Endometrial microvascular endothelial cells (primary cell): ENCODE measurements at regions not wholly inside any gene's neighbourhood (a gene's known extent, or its start where the extent isn't known, plus 50 kb on each side); places are given as distances from the start of the nearest gene placed in this dataset.

Experiments
- in situ Hi-C: cut with HindIII; loops from 2 replicates; pipeline ENCODE4 v1.10.0; 2017; ENCODE audit warnings: low sequenced_read_pairs, low pct_unique_long_range_greater_than_20kb; ENCODE audit errors: inconsistent ontology term

DNA sequence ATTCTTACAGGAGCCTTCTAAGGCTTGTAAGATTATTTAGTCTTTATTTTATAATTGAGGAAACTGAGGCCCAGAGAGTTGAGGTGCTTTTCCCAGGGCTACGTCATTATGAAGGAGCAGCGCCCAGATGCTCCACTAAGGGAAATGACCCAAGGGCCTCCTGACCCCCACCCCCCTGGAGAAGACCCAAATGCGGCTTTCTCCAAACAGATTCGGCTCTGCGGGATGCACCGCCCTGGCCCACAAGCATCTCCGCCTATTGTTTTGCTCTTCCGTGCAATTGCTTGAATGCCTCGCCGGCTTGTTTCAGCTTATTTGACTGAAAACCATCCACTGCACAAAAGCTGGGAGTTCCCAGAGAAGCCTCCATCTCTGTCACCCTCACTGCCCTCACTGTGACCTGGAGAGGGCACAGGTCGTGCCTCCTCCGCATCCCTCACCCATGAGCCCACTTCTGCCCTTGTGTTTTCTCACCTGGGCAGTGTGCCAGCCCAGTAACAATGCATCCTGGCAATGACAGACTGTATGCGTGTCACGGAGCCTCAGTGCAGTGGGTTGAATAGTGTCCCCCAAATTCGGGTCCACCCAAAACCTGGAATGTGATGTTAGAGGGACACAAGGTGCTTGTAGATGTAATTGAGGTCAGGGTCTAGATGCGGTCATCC is 790.2 kb downstream of the TBC1D22A start:
- in situ Hi-C loops: no loop called here

DNA sequence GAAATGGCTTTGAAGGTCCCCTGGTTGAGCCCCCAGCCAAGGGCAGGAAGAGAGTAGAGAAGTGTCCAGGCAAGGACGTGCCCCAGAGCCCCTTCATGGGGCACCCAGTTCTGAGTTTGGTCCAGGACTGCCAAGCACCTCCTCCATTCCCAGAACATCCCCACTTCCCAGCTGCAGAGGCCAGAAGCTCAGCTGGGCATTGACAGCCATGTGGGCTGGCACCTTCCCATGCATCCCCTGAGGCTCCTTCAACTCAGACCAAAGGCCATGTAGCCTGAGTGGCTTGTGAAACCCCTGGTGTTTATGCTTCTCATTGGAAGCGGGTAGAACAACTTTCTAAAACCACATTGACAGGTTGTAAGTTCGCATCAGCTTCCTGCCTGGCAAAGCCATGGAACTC is 789.6 kb downstream of the TBC1D22A start:
- in situ Hi-C loops: no loop called here

DNA sequence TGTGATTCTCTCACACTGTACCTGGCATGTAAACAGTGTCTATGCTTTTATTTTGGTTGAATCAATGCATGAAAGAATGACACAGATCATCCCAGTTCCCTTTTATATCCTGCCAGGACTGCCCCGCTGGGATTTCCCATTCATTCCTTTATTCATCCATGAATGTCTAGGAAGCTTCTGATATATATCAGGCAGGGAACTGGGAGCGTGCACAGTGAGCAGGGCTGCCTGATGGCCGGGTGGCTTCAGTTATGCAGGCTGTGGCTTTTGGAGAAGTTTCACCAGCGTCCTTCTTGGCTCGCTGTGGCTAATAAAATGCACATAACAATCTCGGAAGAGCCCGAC is 789.0 kb downstream of the TBC1D22A start:
- in situ Hi-C loops: no loop called here

DNA sequence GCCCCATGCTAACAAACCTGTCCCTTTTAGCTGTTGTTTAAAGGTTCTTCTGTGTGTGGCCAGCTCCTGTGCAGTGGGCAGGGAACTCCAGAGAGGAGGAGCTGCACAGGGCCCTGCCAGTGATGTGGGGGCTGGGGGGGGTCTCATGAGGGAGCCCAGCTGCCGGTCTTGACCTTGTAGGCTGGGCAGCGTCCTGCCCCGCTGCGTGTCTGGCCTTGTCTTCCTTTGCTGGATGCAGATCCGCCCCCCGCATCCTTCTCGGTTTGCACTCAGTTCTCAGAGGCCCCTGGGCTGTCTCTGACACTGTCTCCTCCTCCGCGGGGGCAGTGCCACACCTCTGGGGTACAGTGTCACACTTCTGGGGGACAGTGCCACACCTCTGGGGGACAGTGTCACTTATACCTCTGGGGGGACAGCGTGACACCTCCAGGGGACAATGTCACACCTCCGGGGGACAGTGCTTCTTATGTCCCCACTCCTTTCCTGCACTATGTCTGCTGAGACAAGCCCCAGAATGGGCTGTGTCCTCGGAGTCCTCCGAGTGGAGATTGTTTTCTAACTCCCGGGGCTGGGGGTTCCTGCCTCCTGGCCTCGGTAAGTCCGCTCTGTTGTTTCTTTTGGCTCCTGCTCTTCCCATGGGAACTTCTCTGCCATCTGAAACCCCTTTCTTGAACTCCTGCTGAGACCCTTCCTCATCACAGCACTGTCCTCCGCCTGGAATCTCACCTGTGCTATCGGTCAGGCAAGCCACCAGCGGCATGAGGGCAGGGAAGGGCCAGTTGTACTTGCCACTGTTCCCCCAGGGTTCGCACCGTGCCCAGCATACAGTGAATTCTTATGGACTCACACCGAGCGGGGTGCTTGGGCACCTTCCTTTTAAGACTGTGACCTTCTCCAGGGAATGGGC is 788.3 kb downstream of the TBC1D22A start:
- in situ Hi-C loops: no loop called here

DNA sequence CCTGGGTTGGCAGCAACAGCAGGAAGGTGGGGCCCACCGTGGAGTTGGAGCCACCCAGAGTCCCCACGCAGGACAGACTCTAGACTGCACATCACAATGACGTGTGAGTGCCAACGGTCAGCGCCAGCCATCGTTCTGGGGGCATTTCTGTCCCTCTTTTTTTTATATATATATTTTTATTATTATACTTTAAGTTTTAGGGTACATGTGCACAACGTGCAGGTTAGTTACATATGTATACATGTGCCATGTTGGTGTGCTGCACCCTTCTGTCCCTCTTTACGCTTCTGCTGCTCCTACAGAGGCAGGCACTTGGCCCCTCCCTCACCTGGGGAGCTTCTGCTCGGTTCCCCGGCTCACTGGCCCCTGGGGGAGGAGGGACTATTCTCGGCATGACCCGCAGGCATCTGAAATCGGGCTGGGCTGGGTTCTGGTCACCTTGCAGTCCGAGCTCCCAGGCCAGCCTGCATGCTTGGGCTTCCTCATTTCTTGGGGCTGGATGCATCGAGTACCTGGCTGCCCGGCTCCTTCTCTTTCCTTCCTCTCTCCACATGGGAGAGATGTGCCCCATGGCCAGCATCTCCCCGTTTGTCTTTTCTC is 787.4 kb downstream of the TBC1D22A start:
- in situ Hi-C loops: no loop called here

DNA sequence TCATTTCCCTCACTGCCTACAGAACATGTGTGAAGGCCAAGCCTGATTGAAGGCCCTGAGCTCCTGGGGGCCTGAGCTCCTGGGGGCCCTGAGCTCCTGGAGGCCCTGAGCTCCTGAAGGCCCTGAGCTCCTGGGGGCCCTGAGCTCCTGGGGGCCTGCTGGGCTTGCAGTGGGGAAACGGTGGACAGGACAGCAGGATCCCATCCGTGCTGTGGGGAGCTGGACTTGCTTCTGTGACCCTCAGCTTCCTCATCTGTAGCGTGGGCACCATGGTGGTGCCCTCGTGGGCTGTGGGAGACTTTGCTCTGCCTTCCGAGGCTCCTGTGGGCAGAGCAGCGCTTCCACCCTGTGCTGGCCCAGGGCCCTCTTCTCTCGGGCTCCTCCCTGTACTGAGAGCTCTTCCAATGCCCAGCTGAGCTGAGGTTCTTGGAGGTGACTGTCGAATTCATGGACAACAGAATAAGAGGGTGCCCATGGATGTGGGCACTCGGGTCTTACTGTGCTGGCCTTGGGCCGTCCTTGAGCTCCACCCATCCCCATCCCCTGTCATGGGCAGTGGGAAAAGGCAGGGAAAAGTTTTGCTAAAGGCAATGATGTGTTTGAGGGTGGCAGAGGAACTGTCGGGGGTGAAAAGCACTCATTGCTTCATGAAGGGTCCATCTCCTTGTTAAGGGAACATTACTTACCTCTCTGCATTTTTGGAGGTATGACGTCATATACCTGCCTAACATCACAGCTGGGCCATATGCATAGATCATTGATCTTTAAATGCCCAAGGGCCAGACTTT is 786.7 kb downstream of the TBC1D22A start:
- in situ Hi-C loops: no loop called here

DNA sequence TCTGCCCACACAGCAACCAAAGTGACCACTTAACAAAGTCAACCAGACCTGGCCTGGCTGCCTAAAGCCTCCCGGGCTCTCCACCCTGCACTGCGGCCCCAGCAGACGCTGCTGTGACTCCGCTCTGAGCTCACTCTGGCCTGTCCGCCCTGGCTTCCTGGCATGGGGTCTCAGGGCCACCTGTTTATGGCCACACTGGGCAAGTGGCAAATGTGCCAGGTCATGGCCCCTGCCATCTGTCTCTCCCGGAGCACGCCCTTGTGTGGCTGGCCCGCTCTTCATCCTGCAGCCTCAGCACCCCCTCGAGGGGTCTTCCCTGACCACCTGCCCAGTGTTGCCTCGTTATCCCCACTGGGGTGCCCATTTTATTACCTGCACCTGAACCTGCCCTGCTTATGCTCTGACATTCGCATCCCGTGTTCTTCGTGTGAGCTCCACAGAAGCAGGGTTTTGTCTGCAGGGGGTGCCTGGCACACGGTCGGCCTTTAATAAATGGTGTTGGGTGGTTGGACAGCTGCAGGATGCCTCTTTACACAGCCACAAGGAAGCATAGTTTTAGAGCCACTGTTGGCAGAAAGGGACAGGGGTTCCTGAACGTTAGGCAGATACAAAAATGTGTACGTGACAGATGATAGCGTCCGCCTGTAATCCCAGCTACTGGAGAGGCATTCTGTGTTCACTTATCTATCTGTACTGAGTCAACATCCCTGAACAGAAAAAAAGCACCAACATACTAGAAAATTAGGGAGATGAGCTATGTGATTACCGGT is 785.6 kb downstream of the TBC1D22A start:
- in situ Hi-C loops: no loop called here

DNA sequence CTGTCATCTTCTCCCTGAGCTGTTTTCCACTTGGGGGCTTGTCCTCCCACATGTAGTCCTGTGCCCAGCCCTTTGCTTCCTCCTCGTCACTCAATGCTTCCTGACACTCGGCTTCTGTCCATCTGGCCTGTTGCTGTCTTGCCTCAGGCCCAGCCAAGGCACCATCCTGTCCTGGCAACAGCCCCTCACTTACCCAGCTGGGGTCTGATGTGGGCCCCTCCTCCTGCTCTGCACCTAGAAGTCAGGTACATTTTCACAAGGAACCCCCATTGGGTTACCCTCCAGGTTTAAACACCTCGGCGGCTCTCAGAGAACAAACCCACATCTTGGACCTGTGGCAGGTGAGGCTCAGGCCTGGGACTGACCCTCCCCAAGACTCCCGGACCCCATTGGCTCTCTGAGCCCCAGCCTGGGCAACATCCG is 784.8 kb downstream of the TBC1D22A start:
- in situ Hi-C loops: no loop called here

DNA sequence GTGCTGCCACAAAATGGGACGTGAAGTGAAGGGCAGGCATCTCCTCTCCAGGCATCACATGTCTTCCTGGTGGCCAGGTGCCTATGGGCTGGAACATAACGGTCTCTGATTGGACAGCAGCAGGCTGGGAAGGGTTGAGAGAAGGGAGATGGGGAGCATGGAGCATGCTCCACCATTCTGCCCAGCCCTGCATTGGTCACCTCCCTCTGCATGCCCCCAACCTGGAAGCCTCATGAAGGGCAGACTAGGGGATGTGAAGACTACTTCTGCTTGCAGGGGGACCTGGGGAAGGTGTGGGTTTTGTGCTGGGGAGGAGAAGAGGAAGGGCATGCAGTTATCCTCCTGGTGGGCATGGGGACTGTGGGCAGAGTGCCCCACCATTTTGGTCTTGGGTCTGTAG is 782.2 kb downstream of the TBC1D22A start:
- in situ Hi-C loops: no loop called here

DNA sequence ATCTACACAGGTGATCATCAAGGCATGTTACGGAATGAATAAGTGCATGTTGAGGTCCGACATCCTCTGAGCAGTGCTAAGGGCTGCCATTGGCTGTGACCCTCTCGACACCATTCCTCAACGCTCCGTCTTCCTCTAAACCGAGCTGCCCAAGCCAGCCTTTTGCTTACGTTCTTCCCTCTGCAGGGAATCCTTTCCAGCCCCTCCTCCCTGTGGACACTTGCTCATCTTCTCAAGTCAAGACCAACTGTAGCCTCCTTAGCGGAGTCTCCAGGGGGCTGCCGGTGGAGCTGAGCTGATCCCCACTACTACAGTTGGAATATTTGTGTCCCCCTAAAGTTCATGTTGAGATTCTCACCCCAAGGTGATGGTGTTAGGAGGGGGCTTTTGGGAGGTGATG is 781.0 kb downstream of the TBC1D22A start:
- in situ Hi-C loops: no loop called here

DNA sequence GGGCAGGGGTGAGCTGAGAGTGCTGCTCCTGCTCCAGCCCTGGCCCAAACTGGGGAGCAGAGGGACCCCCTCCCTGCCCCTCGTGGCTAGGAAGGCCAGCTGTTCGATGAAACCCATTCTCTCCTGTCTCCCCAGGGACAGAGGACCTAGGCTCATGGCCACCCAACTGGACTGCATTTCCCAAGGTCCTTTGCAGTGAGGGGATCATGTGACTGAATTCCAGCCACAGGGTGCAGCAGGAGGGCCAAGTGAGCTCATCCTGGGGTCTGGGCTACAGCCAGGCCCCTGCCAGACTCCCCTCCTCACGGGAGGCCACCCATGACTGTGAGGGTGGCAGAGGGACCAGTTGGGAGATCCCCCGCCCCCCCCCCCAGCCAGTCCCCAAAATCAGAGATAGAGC is 777.6 kb downstream of the TBC1D22A start:
- in situ Hi-C loops: no loop called here

DNA sequence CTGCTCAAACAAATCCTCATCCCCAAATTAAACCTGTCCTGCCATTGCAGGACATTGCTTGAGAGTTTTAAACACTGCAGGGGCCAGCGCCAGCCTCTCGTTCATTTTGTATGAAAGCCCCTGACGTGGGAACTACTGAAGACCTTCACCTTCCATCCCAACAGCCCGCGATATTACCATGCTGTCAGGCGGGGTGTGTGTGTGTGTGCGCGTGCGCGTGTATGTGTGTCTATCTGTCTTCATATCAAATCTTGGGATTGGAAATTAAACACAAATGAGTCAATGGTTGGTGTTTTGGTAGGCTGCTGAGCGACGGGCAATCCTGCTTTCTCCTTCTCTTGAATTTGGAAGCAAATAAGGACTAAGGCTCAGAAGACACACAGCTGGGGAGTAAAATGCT is 776.9 kb downstream of the TBC1D22A start:
- in situ Hi-C loops: no loop called here

DNA sequence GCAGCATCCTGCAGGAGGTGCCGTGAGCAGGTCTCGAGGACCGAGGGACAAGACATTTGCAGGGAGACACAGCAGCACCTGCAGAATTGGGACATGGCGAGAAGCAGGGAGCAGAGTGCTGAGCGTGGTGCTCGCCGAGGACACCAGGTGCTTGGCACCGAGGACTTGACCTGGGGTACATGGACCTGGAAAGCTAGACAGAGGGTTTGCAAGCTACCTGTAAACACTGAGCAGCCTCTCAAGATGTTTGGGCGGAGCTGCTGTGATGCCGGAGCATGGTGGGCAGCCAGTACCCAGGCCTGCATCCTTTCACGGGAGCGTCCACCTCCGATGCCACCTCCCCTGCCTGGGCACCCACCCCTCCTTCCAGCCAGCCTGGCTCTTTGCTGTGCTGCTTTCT is 773.2 kb downstream of the TBC1D22A start:
- in situ Hi-C loops: no loop called here

DNA sequence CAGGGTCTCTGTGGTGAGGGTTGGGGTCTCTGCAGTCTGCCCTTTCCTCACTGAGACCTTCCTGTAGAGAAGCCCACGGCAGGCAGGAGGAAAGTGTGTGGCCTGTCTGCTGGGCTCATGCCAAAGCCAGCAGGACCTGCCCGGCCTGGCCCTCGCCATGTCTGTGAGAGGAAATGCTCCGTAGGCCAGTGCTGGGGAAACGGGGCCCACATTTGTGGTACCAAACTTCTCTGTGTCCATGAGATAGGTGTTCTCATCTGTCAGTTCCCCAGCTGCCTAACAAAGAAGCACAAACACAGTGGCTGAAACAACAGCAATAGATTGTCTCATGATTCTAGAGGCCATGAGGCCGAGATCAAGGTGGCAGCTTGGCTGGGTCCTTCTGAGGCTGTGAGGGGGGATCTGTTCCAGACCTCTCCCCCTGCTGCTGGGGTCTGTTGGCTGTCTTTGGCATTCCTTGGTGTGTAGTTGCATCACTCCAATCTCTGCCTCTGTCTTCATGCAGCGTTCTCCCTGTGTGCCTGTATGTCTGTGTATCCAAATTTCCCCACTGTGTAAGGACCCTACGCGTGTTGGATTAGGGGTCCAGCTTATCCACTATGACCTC is 772.5 kb downstream of the TBC1D22A start:
- in situ Hi-C loops: no loop called here

DNA sequence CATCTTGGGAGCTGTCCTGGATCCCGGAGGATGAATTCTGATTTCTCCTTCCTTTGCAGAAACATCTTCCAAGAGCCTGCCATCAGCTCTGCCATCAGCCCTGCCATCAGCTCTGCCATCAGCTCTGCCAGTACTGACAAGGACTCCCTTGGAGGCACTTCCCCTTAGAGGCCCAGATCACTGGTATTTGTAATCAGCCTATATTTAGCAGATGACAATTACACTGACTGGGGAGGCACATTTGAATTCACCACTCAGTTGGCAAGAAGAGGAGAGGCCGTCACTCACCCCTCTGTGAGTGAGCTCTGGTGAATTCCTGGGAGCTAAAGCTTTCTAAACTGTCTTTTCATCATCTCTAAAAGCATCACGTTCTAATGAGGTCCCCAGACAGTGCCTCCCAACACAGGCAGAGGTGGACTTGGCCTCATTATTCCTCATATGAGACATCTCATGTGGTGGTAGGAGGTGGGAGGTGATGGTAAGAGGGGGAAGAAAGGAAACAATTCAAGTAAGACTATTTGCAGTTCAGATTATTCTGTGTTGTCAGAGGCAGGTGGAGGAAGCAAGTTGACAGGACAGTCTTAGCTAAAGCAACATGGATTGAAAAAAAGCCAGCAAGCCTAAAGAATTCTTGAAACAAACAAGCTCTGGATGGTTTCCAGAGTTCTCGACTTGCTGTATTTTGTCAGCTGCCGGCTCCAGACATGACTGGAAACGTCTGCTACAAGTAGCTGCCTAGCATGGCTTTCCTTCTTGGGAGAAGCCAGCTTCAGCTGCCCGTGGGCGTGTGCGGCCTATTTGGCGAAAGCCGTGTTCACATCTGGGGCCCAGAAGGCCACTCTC is 771.7 kb downstream of the TBC1D22A start:
- in situ Hi-C loops: no loop called here

DNA sequence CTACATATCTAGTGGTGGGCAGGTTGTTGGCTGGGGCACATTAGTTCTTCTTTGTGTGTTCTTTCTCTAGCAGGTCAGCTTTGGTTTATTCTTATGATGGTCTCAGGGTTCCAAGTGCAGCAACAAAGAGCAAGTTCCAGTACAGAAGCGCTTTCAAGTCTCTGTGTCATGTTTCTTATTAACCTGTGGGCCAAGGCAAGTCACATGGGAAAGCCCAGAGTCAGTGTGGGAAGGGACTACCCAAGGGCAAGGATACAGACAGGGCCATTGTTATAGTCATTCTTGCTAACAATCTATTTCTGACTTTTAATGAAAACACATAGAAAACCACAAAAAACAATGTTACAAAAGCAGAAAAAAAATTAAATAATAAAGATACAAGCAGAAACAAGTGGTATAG is 754.6 kb downstream of the TBC1D22A start:
- in situ Hi-C loops: no loop called here

DNA sequence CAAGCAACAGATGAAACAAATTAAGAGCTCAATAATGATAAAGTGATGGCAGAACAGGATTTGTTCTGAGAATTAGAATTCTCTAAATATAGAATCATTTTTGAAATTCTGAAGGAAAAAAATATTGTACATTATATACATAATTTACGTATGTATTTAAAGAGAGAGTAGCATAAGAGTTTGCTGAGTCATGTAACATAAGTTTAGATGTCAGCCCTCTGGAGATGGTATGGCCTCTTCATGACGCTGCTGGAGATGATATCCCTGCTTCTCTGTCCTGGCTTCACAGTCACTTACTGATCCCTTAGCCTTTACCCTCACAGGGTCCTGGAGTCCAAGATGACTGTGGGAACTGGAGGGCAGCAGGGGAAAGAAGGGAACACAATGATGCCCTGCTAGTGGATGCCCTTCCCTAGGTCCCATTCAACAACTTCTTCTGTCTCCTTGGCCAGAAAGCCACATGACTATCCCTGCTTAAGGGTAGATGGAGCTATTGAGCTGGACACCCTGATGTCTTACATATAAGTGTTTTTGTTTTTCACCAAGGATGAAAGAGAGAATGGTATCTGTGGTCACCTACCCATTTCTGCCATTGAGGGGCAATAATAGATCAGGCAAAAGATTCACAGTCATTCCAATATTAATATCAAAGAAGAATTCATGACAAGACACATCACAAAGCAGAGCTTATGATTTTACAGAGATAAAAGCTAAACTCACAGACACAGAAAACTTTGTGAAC is 753.1 kb downstream of the TBC1D22A start:
- in situ Hi-C loops: no loop called here
